ENCODE measurements at regions not wholly inside any gene's neighbourhood (a gene's known extent, or its start where the extent isn't known, plus 50 kb on each side); places are given as distances from the start of the nearest gene placed in this dataset.

- Histone ChIP-seq H2AFZ (ENCODE audit: low read depth, low read length) (no peak overlapping the region), H3K27me3 (ENCODE audit: insufficient read depth, low read length) (no peaks in the 10 kb centered on the region), H4K20me1 (ENCODE audit: insufficient read depth, low read length) (no peaks in the 10 kb centered on the region), H3K9me3 (ENCODE audit: insufficient read depth, low read depth, low read length) (no peaks in the 10 kb centered on the region), H3K4me1 (ENCODE audit: insufficient read depth, low read length) (no peaks in the 10 kb centered on the region), H3K4me3 (ENCODE audit: insufficient read depth, low read depth, low read length) (no peak overlapping the region), H3K36me3 (ENCODE audit: insufficient read depth, low read length) (no peaks in the 10 kb centered on the region), H3K79me2 (ENCODE audit: insufficient read depth, low read length) (no peaks in the 10 kb centered on the region), H3K4me2 (ENCODE audit: low read length) (no peak overlapping the region), H3K27ac (ENCODE audit: low read depth, low read length) (no peak overlapping the region), H3K9ac (ENCODE audit: low read length) (no peak overlapping the region)
- no peaks in the 10 kb centered on the region for H3K36me3 Mint-ChIP-seq (ENCODE audit: low read depth, unreplicated experiment)
- FAIRE-seq (no peak), DNase-seq (ENCODE audit: low read depth) (no peak)
- H3K27ac Mint-ChIP-seq (ENCODE audit: unreplicated experiment): no peak overlapping the region
- TF ChIP-seq EZH2 (IDR thresholded peaks at IDR 0.05; ENCODE audit: insufficient read depth, low read length) (no peak), CTCF (IDR thresholded peaks at IDR 0.05; ENCODE audit: insufficient read depth, low read depth, low read length) (no peak)
- H3K4me1 Mint-ChIP-seq (ENCODE audit: low read depth, unreplicated experiment): peaks cover 4% of the 10 kb centered on the region
- no peak overlapping the region for H3K4me3 Mint-ChIP-seq (ENCODE audit: unreplicated experiment)
- no peaks in the 10 kb centered on the region for H3K9me3 Mint-ChIP-seq (ENCODE audit: unreplicated experiment)
- no peaks in the 10 kb centered on the region for H3K27me3 Mint-ChIP-seq (ENCODE audit: low read depth, unreplicated experiment)
These were observed 379.5 kb downstream of the SH3GL2 start for GRCh38 chr9:17958363-17958762.

- no peak for DNase-seq (ENCODE audit: low read depth)
These were observed 383.9 kb downstream of the SH3GL2 start for GRCh38 chr9:17962747-17963146.

More at GRCh38 chr9:17962747-17963146, 383.9 kb downstream of the SH3GL2 start:
- no peak overlapping the region for H3K27ac ChIP-seq (ENCODE audit: low read depth, low read length)
- no peaks in the 10 kb centered on the region for H4K20me1 ChIP-seq (ENCODE audit: insufficient read depth, low read length)
- no peaks in the 10 kb centered on the region for H3K36me3 Mint-ChIP-seq (ENCODE audit: low read depth, unreplicated experiment)
- H3K36me3 ChIP-seq (ENCODE audit: insufficient read depth, low read length): no peaks in the 10 kb centered on the region
- no peak for TF ChIP-seq CTCF (IDR thresholded peaks at IDR 0.05; ENCODE audit: insufficient read depth, low read depth, low read length)
- no peak for TF ChIP-seq EZH2 (IDR thresholded peaks at IDR 0.05; ENCODE audit: insufficient read depth, low read length)
- H3K27me3 ChIP-seq (ENCODE audit: insufficient read depth, low read length): no peaks in the 10 kb centered on the region
- peaks cover 4% of the 10 kb centered on the region for H3K4me1 Mint-ChIP-seq (ENCODE audit: low read depth, unreplicated experiment)
- H3K27me3 Mint-ChIP-seq (ENCODE audit: low read depth, unreplicated experiment): no peaks in the 10 kb centered on the region
- H3K4me3 ChIP-seq (ENCODE audit: insufficient read depth, low read depth, low read length): no peak overlapping the region
- H3K4me1 ChIP-seq (ENCODE audit: insufficient read depth, low read length): no peaks in the 10 kb centered on the region
- H3K9ac ChIP-seq (ENCODE audit: low read length): no peak overlapping the region
- H3K79me2 ChIP-seq (ENCODE audit: insufficient read depth, low read length): no peaks in the 10 kb centered on the region
- H3K9me3 Mint-ChIP-seq (ENCODE audit: unreplicated experiment): no peaks in the 10 kb centered on the region
- no peaks in the 10 kb centered on the region for H3K9me3 ChIP-seq (ENCODE audit: insufficient read depth, low read depth, low read length)
- no peak overlapping the region for H2AFZ ChIP-seq (ENCODE audit: low read depth, low read length)
- no peak overlapping the region for H3K4me3 Mint-ChIP-seq (ENCODE audit: unreplicated experiment)
- no peak overlapping the region for H3K27ac Mint-ChIP-seq (ENCODE audit: unreplicated experiment)
- H3K4me2 ChIP-seq (ENCODE audit: low read length): no peak overlapping the region
- no peak for FAIRE-seq

Data from astrocyte (in vitro differentiated cells and primary cell).